ENCODE measurements at regions not wholly inside any gene's neighbourhood (a gene's known extent, or its start where the extent isn't known, plus 50 kb on each side); places are given as distances from the start of the nearest gene placed in this dataset.
"Not testable (repeated sequence)": the region's sequence is repeated elsewhere in the genome, so short reads cannot be mapped to it uniquely, and the experiment has no call there.

- DNase-seq (ENCODE audit: low read depth in 2 of 2): no peak
Observed at GRCh38 chr20:60170116-60170515, 211.9 kb downstream of the CDH26 start.

GRCh38 chr20:60171313-60171712 lies 213.1 kb downstream of the CDH26 start:
- DNase-seq (ENCODE audit: low read depth in 2 of 2): no peak

- DNase-seq (ENCODE audit: low read depth in 2 of 2): no peak
Observed at GRCh38 chr20:60171738-60172137, 213.5 kb downstream of the CDH26 start.

- DNase-seq (ENCODE audit: low read depth in 2 of 2): no peak
Observed at GRCh38 chr20:60172346-60172984, 214.2 kb downstream of the CDH26 start.

- no peak for DNase-seq (ENCODE audit: low read depth in 2 of 2)
Observed at GRCh38 chr20:60177080-60177479, 218.9 kb downstream of the CDH26 start.

- no peak for DNase-seq (ENCODE audit: low read depth in 2 of 2)
Observed at GRCh38 chr20:60180986-60181385, 222.8 kb downstream of the CDH26 start.

- no peak for DNase-seq (ENCODE audit: low read depth in 2 of 2)
Observed at GRCh38 chr20:60186412-60186811, 228.2 kb downstream of the CDH26 start.

- DNase-seq (ENCODE audit: low read depth in 2 of 2): no peak
Observed at GRCh38 chr20:60187683-60188082, 229.5 kb downstream of the CDH26 start.

- no peak for DNase-seq (ENCODE audit: low read depth in 2 of 2)
Observed at GRCh38 chr20:60191014-60191413, 232.8 kb downstream of the CDH26 start.

GRCh38 chr20:60192326-60192725 lies 234.1 kb downstream of the CDH26 start:
- DNase-seq (ENCODE audit: low read depth in 2 of 2): no peak

GRCh38 chr20:60199132-60199531 lies 240.9 kb downstream of the CDH26 start:
- DNase-seq (ENCODE audit: low read depth in 2 of 2): not testable (repeated sequence)

- DNase-seq (ENCODE audit: low read depth in 2 of 2): no peak
Observed at GRCh38 chr20:60199866-60200265, 241.6 kb downstream of the CDH26 start.

GRCh38 chr20:60200305-60200918 lies 242.2 kb downstream of the CDH26 start:
- DNase-seq (ENCODE audit: low read depth in 2 of 2): no peak

- DNase-seq (ENCODE audit: low read depth in 2 of 2): no peak
Observed at GRCh38 chr20:60201198-60201835, 243.1 kb downstream of the CDH26 start.

GRCh38 chr20:60202046-60202445 lies 243.8 kb downstream of the CDH26 start:
- no peak for DNase-seq (ENCODE audit: low read depth in 2 of 2)

GRCh38 chr20:60203451-60203850 lies 245.2 kb downstream of the CDH26 start:
- DNase-seq (ENCODE audit: low read depth in 2 of 2): no peak

- DNase-seq (ENCODE audit: low read depth in 2 of 2): no peak
Observed at GRCh38 chr20:60204601-60205000, 246.4 kb downstream of the CDH26 start.

- DNase-seq (ENCODE audit: low read depth in 2 of 2): no peak
Observed at GRCh38 chr20:60206259-60206658, 248.0 kb downstream of the CDH26 start.

- DNase-seq (ENCODE audit: low read depth in 2 of 2): no peak
Observed at GRCh38 chr20:60209048-60209447, 250.8 kb downstream of the CDH26 start.

GRCh38 chr20:60210779-60211617 lies 252.8 kb downstream of the CDH26 start:
- peak in 1 of 2 donors; percentile 27 for DNase-seq (ENCODE audit: low read depth in 2 of 2)

- DNase-seq (ENCODE audit: low read depth in 2 of 2): no peak
Observed at GRCh38 chr20:60211618-60212463, 253.6 kb downstream of the CDH26 start.
